Osteoblast (primary cell): ENCODE measurements at regions not wholly inside any gene's neighbourhood (a gene's known extent, or its start where the extent isn't known, plus 50 kb on each side); places are given as distances from the start of the nearest gene placed in this dataset.

Source experiments
- DNase-seq: peaks from one replicate; pipeline ENCODE4 v3.0.0; 2011; ENCODE audit warnings: low spot score, mixed read lengths; ENCODE audit not compliant: insufficient read length; ENCODE audit errors: missing footprints
- H2AFZ ChIP-seq: 2 replicates; pipeline ENCODE4 v1.6.0; 2011; ENCODE audit warnings: mild to moderate bottlenecking, low read length
- H3K27ac ChIP-seq: 2 replicates; pipeline ENCODE4 v1.5.1; 2011; ENCODE audit warnings: mild to moderate bottlenecking, low read depth, low read length, moderate library complexity
- H3K27me3 ChIP-seq: 2 replicates; pipeline ENCODE4 v1.6.0; 2012; ENCODE audit warnings: mild to moderate bottlenecking, control low read depth, inconsistent platforms, low read length, moderate library complexity; ENCODE audit not compliant: insufficient read depth
- H3K36me3 ChIP-seq: 2 replicates; pipeline ENCODE4 v1.5.1; 2011; ENCODE audit warnings: mild to moderate bottlenecking, low read length, control low read depth, moderate library complexity; ENCODE audit not compliant: insufficient read depth
- H3K4me1 ChIP-seq: 2 replicates; pipeline ENCODE4 v1.5.1; 2011; ENCODE audit warnings: mild to moderate bottlenecking, low read length, control low read depth, moderate library complexity; ENCODE audit not compliant: insufficient read depth
- H3K4me2 ChIP-seq: 2 replicates; pipeline ENCODE4 v1.6.0; 2011; ENCODE audit warnings: mild to moderate bottlenecking, low read length; ENCODE audit not compliant: insufficient read depth
- H3K4me3 ChIP-seq: fragments of 200-600 bp; sonication (generic); 3 replicates; pipeline ENCODE4 v1.5.1; 2012; ENCODE audit warnings: mild to moderate bottlenecking, low read length, inconsistent platforms; ENCODE audit not compliant: insufficient read depth
- H3K79me2 ChIP-seq: 2 replicates; pipeline ENCODE4 v1.6.0; 2012; ENCODE audit warnings: mild to moderate bottlenecking, low read length, control low read depth, inconsistent platforms; ENCODE audit not compliant: insufficient read depth
- H3K9me3 ChIP-seq: 2 replicates; pipeline ENCODE4 v1.5.1; 2011; ENCODE audit warnings: low read depth, low read length, control low read depth
- H4K20me1 ChIP-seq: 2 replicates; pipeline ENCODE4 v1.6.0; 2012; ENCODE audit warnings: mild to moderate bottlenecking, low read length, control low read depth; ENCODE audit not compliant: insufficient read depth
- CTCF ChIP-seq: IDR thresholded peaks from 2 replicates; pipeline ENCODE4 v1.5.1; 2011; ENCODE audit warnings: mild to moderate bottlenecking, low read depth, low read length, moderate library complexity; ENCODE audit errors: extremely low read depth

GRCh38 chr6:66553441-66553840 is 846.4 kb upstream of the EYS start:
- no peak for TF ChIP-seq CTCF
- Histone ChIP-seq H3K79me2 (no peaks in the 10 kb centered on the region), H3K27ac (no peak overlapping the region), H3K4me3 (no peak overlapping the region), H3K4me1 (no peaks in the 10 kb centered on the region), H4K20me1 (no peaks in the 10 kb centered on the region), H3K27me3 (no peaks in the 10 kb centered on the region), H2AFZ (no peak overlapping the region), H3K9me3 (peaks cover 5% of the 10 kb centered on the region), H3K36me3 (no peaks in the 10 kb centered on the region), H3K4me2 (no peak overlapping the region)
- no peak for DNase-seq

GRCh38 chr6:66538551-66539135 is 831.6 kb upstream of the EYS start:
- TF ChIP-seq CTCF: no peak
- H3K27me3 ChIP-seq: no peaks in the 10 kb centered on the region
- H3K27ac ChIP-seq: no peak overlapping the region
- H3K4me1 ChIP-seq: no peaks in the 10 kb centered on the region
- H3K4me3 ChIP-seq: no peak overlapping the region
- no peaks in the 10 kb centered on the region for H4K20me1 ChIP-seq
- H3K36me3 ChIP-seq: no peaks in the 10 kb centered on the region
- H3K79me2 ChIP-seq: no peaks in the 10 kb centered on the region
- DNase-seq: no peak
- peaks cover 2% of the 10 kb centered on the region for H3K9me3 ChIP-seq
- no peak overlapping the region for H3K4me2 ChIP-seq
- no peak overlapping the region for H2AFZ ChIP-seq

GRCh38 chr6:66533921-66534404 is 826.9 kb upstream of the EYS start:
- H3K4me2 ChIP-seq: no peak overlapping the region
- H3K27me3 ChIP-seq: no peaks in the 10 kb centered on the region
- no peaks in the 10 kb centered on the region for H3K79me2 ChIP-seq
- H3K4me1 ChIP-seq: no peaks in the 10 kb centered on the region
- DNase-seq: no peak
- H3K36me3 ChIP-seq: no peaks in the 10 kb centered on the region
- no peak overlapping the region for H2AFZ ChIP-seq
- H4K20me1 ChIP-seq: no peaks in the 10 kb centered on the region
- no peaks in the 10 kb centered on the region for H3K9me3 ChIP-seq
- no peak overlapping the region for H3K4me3 ChIP-seq
- TF ChIP-seq CTCF: no peak
- no peak overlapping the region for H3K27ac ChIP-seq

- no peaks in the 10 kb centered on the region for H3K36me3 ChIP-seq
- no peaks in the 10 kb centered on the region for H3K79me2 ChIP-seq
- no peak for TF ChIP-seq CTCF
- no peaks in the 10 kb centered on the region for H3K4me1 ChIP-seq
- no peak overlapping the region for H3K4me2 ChIP-seq
- no peaks in the 10 kb centered on the region for H3K27me3 ChIP-seq
- DNase-seq: no peak
- peaks cover 1% of the 10 kb centered on the region for H3K9me3 ChIP-seq
- H4K20me1 ChIP-seq: no peaks in the 10 kb centered on the region
- no peak overlapping the region for H3K4me3 ChIP-seq
- no peak overlapping the region for H2AFZ ChIP-seq
- no peak overlapping the region for H3K27ac ChIP-seq
These were observed 819.0 kb upstream of the EYS start for GRCh38 chr6:66526061-66526460.
